H1 (cell line): ENCODE measurements at regions not wholly inside any gene's neighbourhood (a gene's known extent, or its start where the extent isn't known, plus 50 kb on each side); places are given as distances from the start of the nearest gene placed in this dataset.

Experiments
- CTCF ChIA-PET: fragments of 300-600 bp; sonication (Branson Sonifier 250); formaldehyde crosslinking; loops from one replicate; lab custom pipeline; 2021; ENCODE audit not compliant: partially characterized antibody; lab: Charles Lee
- POLR2A ChIA-PET: fragments of 300-600 bp; sonication (Branson Sonifier 250); formaldehyde crosslinking; loops from one replicate; lab custom pipeline; 2021; ENCODE audit warnings: inconsistent platforms; ENCODE audit not compliant: partially characterized antibody; lab: Charles Lee
- DNase-seq, 2 experiments: peaks; one replicate each; pipeline versions ENCODE4 v3.0.0 to v3.0.0-alpha.2; 2010 to 2022; ENCODE audit warnings: low spot score in 2 of 2, low read depth in 1 of 2, mixed read lengths in 1 of 2
- FAIRE-seq: peaks from 2 replicates; lab custom pipeline; 2011; peaks lifted over from hg19 to GRCh38; lab: Jason Lieb, UNC
- H2AFZ ChIP-seq: 2 replicates; pipeline ENCODE4 v1.8.1; 2012; ENCODE audit warnings: low read length, inconsistent platforms
- H2AK5ac ChIP-seq: 2 replicates; pipeline ENCODE4 v1.6.1; 2013; ENCODE audit warnings: low read depth, low read length
- H2BK120ac ChIP-seq: replicated peaks from 2 replicates; pipeline ENCODE3; 2013; ENCODE audit warnings: low read depth, low read length, inconsistent platforms
- H2BK12ac ChIP-seq: 2 replicates; pipeline ENCODE4 v1.6.1; 2013; ENCODE audit warnings: low read depth, low read length
- H2BK15ac ChIP-seq: 2 replicates; pipeline ENCODE4 v1.6.1; 2013; ENCODE audit warnings: low read length
- H2BK20ac ChIP-seq: 2 replicates; pipeline ENCODE4 v1.6.1; 2013; ENCODE audit warnings: low read length
- H2BK5ac ChIP-seq: 2 replicates; pipeline ENCODE4 v1.6.1; 2013; ENCODE audit warnings: low read depth, low read length
- H3K14ac ChIP-seq: 2 replicates; pipeline ENCODE4 v1.6.1; 2013; ENCODE audit warnings: inconsistent platforms; ENCODE audit not compliant: insufficient read length
- H3K18ac ChIP-seq: 2 replicates; pipeline ENCODE4 v1.6.1; 2013; ENCODE audit warnings: low read length; ENCODE audit errors: extremely low read depth
- H3K23ac ChIP-seq: 2 replicates; pipeline ENCODE4 v1.6.1; 2013; ENCODE audit warnings: inconsistent platforms; ENCODE audit not compliant: insufficient read length
- H3K23me2 ChIP-seq: 2 replicates; pipeline ENCODE4 v1.6.1; 2013; ENCODE audit warnings: low read depth, low read length
- H3K27ac ChIP-seq: 2 replicates; pipeline ENCODE4 v1.6.1; 2011; ENCODE audit warnings: low read depth, low read length, inconsistent platforms
- H3K27me3 ChIP-seq, 4 experiments: replicated peaks in 1 of 4; 1 replicate in 1 of 4; 2 replicates in 3 of 4; pipeline versions ENCODE4 v1.6.1 to v1.8.1; 2011 to 2013; ENCODE audit warnings: low read length in 3 of 4, mild to moderate bottlenecking in 3 of 4, inconsistent platforms in 2 of 4, mixed read lengths in 2 of 4, moderate library complexity in 1 of 4; ENCODE audit not compliant: control insufficient read depth in 3 of 4, insufficient read depth in 3 of 4; ENCODE audit errors: extremely low read depth in 1 of 4
- H3K36me3 ChIP-seq, 4 experiments: 2 replicates each; pipeline versions ENCODE4 v1.6.1 to v1.8.1; 2011 to 2013; ENCODE audit warnings: mild to moderate bottlenecking in 4 of 4, low read length in 3 of 4, moderate library complexity in 2 of 4, control low read depth in 1 of 4, inconsistent platforms in 1 of 4; ENCODE audit not compliant: insufficient read depth in 4 of 4, control insufficient read depth in 2 of 4
- H3K4ac ChIP-seq: replicated peaks from 2 replicates; pipeline ENCODE3; 2013; ENCODE audit warnings: low read length, low read depth, mixed read lengths, inconsistent platforms; ENCODE audit not compliant: insufficient read length
- H3K4me1 ChIP-seq, 4 experiments: replicated peaks in 1 of 4; 1 replicate in 1 of 4; 2 replicates in 3 of 4; pipeline versions ENCODE4 v1.6.1 to v1.8.1; 2011 to 2013; ENCODE audit warnings: low read length in 3 of 4, inconsistent platforms in 2 of 4, mixed read lengths in 1 of 4; ENCODE audit not compliant: insufficient read depth in 4 of 4, control insufficient read depth in 3 of 4
- H3K4me2 ChIP-seq, 2 experiments: 2 replicates each; pipeline versions ENCODE4 v1.6.1 to v1.8.1; 2011 to 2013; ENCODE audit warnings: low read depth in 2 of 2, low read length in 2 of 2, control low read depth in 1 of 2, inconsistent platforms in 1 of 2, mild to moderate bottlenecking in 1 of 2; ENCODE audit not compliant: insufficient read depth in 1 of 2
- H3K4me3 ChIP-seq, 4 experiments: fragments of 200-600, 300-600 bp in 1 of 4; sonication (generic), shearing (Covaris generic), sonication (Bioruptor Twin) in 1 of 4; 2 replicates each; pipeline versions ENCODE4 v1.5.1 to v1.8.1; 2011 to 2016; ENCODE audit warnings: low read length in 4 of 4, low read depth in 3 of 4, control low read depth in 2 of 4, inconsistent platforms in 2 of 4, mild to moderate bottlenecking in 2 of 4, mixed read lengths in 1 of 4, moderate library complexity in 1 of 4; ENCODE audit not compliant: insufficient read depth in 2 of 4; ENCODE audit errors: extremely low read depth in 1 of 4
- H3K56ac ChIP-seq: replicated peaks from 2 replicates; pipeline ENCODE3; 2013; ENCODE audit warnings: low read depth, mild to moderate bottlenecking, mixed read lengths, low read length, inconsistent platforms; ENCODE audit not compliant: insufficient read length
- H3K79me1 ChIP-seq: 2 replicates; pipeline ENCODE4 v1.6.1; 2013; ENCODE audit warnings: low read depth, low read length, control low read depth
- H3K79me2 ChIP-seq, 2 experiments: 2 replicates each; pipeline versions ENCODE4 v1.6.1 to v1.8.1; 2012 to 2013; ENCODE audit warnings: low read length in 2 of 2, mild to moderate bottlenecking in 2 of 2, inconsistent platforms in 1 of 2; ENCODE audit not compliant: insufficient read depth in 2 of 2, control insufficient read depth in 1 of 2
- H3K9ac ChIP-seq, 4 experiments: replicated peaks in 1 of 4; 1 replicate in 1 of 4; 2 replicates in 3 of 4; pipeline versions ENCODE4 v1.6.1 to v1.8.1; 2011 to 2013; ENCODE audit warnings: low read depth in 3 of 4, low read length in 3 of 4, control low read depth in 2 of 4, mild to moderate bottlenecking in 2 of 4, moderate library complexity in 2 of 4, inconsistent platforms in 1 of 4; ENCODE audit errors: extremely low read depth in 1 of 4
- H3K9me3 ChIP-seq, 2 experiments: 2 replicates each; pipeline versions ENCODE4 v1.6.1 to v1.8.1; 2012 to 2013; ENCODE audit warnings: mild to moderate bottlenecking in 2 of 2, moderate library complexity in 2 of 2, control low read depth in 1 of 2, inconsistent platforms in 1 of 2, low read depth in 1 of 2, low read length in 1 of 2, mixed read lengths in 1 of 2; ENCODE audit not compliant: insufficient read depth in 2 of 2
- H4K20me1 ChIP-seq, 2 experiments: replicated peaks in 1 of 2; 2 replicates each; pipeline versions ENCODE3 to v1.8.1; 2011 to 2013; ENCODE audit warnings: inconsistent platforms in 2 of 2, low read length in 2 of 2, mild to moderate bottlenecking in 1 of 2; ENCODE audit not compliant: insufficient read depth in 2 of 2, control insufficient read depth in 1 of 2
- H4K5ac ChIP-seq: 2 replicates; pipeline ENCODE4 v1.6.1; 2013; ENCODE audit warnings: low read length, low read depth, mixed read lengths, inconsistent platforms; ENCODE audit not compliant: insufficient read length
- H4K8ac ChIP-seq: 2 replicates; pipeline ENCODE4 v1.8.0; 2013; ENCODE audit warnings: mild to moderate bottlenecking, moderate library complexity, low read length, inconsistent platforms; ENCODE audit not compliant: insufficient read depth; ENCODE audit errors: extremely low read depth
- H4K91ac ChIP-seq: replicated peaks from 2 replicates; pipeline ENCODE3; 2013; ENCODE audit warnings: low read length, mixed read lengths, inconsistent platforms; ENCODE audit not compliant: insufficient read length
- ATF2 ChIP-seq: IDR thresholded peaks from 2 replicates; pipeline ENCODE4 v1.6.1; 2012; ENCODE audit warnings: low read length, inconsistent platforms
- BACH1 ChIP-seq: IDR thresholded peaks from 2 replicates; pipeline ENCODE4 v1.6.1; 2012; ENCODE audit warnings: low read length, improper control_type of control experiment
- CTCF ChIP-seq, 3 experiments: IDR thresholded peaks; 1 replicate in 2 of 3; 2 replicates in 1 of 3; pipeline versions ENCODE4 v1.5.1 to v1.6.1; 2011; ENCODE audit warnings: low read length in 3 of 3, mild to moderate bottlenecking in 3 of 3, inconsistent platforms in 2 of 3, low read depth in 1 of 3, moderate library complexity in 1 of 3; ENCODE audit not compliant: insufficient read depth in 1 of 3; ENCODE audit errors: control extremely low read depth in 1 of 3
- EP300 ChIP-seq, 2 experiments: IDR thresholded peaks; 1 replicate in 1 of 2; 2 replicates in 1 of 2; pipeline ENCODE4 v1.6.1; 2011 to 2012; ENCODE audit warnings: low read depth in 2 of 2, low read length in 2 of 2, mild to moderate bottlenecking in 2 of 2, borderline replicate concordance in 1 of 2, inconsistent platforms in 1 of 2, moderate library complexity in 1 of 2
- FOSL1 ChIP-seq: IDR thresholded peaks from 2 replicates; pipeline ENCODE4 v1.6.1; 2011; ENCODE audit warnings: mild to moderate bottlenecking, low read depth, low read length, moderate library complexity; ENCODE audit not compliant: insufficient read depth
- KDM4A ChIP-seq: IDR thresholded peaks from one replicate; pipeline ENCODE4 v1.7.1; 2012; ENCODE audit warnings: low read depth, mild to moderate bottlenecking, moderate library complexity, low read length, inconsistent platforms; ENCODE audit not compliant: severe bottlenecking
- POU5F1 ChIP-seq: IDR thresholded peaks from 2 replicates; pipeline ENCODE4 v1.6.1; 2011; ENCODE audit warnings: low read depth, mild to moderate bottlenecking, low read length, moderate library complexity
- RAD21 ChIP-seq, 2 experiments: IDR thresholded peaks in 1 of 2; conservative IDR thresholded peaks in 1 of 2; 2 replicates each; pipeline ENCODE4 v1.6.1; 2011; ENCODE audit warnings: low read depth in 2 of 2, low read length in 2 of 2, improper control_type of control experiment in 1 of 2, inconsistent platforms in 1 of 2, mild to moderate bottlenecking in 1 of 2, moderate library complexity in 1 of 2
- SUZ12 ChIP-seq: fragments of 200-600 bp; sonication (generic); IDR thresholded peaks from 2 replicates; pipeline ENCODE4 v1.6.1; 2012; ENCODE audit warnings: mild to moderate bottlenecking, inconsistent platforms, low read length, moderate library complexity, mixed read lengths
- whole genome bisulfite sequencing, 2 experiments: shearing (Covaris generic) in 1 of 2; methylation state at CpG; one replicate each; pipeline versions ENCODE4 v1.1.6 to v1.1.7; 2013 to 2015; ENCODE audit warnings: low lambda C conversion rate in 2 of 2, mixed read lengths in 2 of 2, inconsistent platforms in 1 of 2, low coverage in 1 of 2, missing lambda C conversion rate in 1 of 2; ENCODE audit not compliant: insufficient replicate concordance in 2 of 2, insufficient coverage in 1 of 2, insufficient read length in 1 of 2; ENCODE audit errors: extremely low coverage in 1 of 2, missing lambda C conversion rate in 1 of 2; 5-methylcytosine and 5-hydroxymethylcytosine counted together

- Histone ChIP-seq H3K9ac (no peak overlapping the region), H3K4me1 (no peaks in the 10 kb centered on the region), H3K56ac (no peak overlapping the region), H2BK15ac (no peak overlapping the region), H3K23ac (no peak overlapping the region), H4K8ac (no peak overlapping the region), H3K4ac (no peak overlapping the region), H3K27ac (no peak overlapping the region), H3K79me2 (no peaks in the 10 kb centered on the region), H2AFZ (no peak overlapping the region), H3K4me3 (no peak overlapping the region), H4K5ac (no peak overlapping the region), H3K27me3 (no peaks in the 10 kb centered on the region), H3K9me3 (peaks cover 0 to 6% of the 10 kb centered on the region in 2 experiments; a peak in 1 of 4 replicates), H2BK5ac (no peak overlapping the region), H3K36me3 (no peaks in the 10 kb centered on the region), H2AK5ac (no peak overlapping the region), H2BK12ac (no peak overlapping the region), H4K20me1 (peaks cover 0 to 2% of the 10 kb centered on the region in 2 experiments), H2BK120ac (no peak overlapping the region), H4K91ac (no peak overlapping the region), H3K79me1 (no peaks in the 10 kb centered on the region), H3K18ac (no peak overlapping the region), H3K4me2 (no peak overlapping the region), H2BK20ac (peak overlapping the region; percentile 21; the same call in 1 of the 2 replicates), H3K23me2 (peaks cover 7% of the 10 kb centered on the region; the same call in 1 of the 2 replicates), H3K14ac (no peak overlapping the region)
- no peak for DNase-seq
- POLR2A ChIA-PET, result no interaction called here
- WGBS, 2 experiments, result 90% methylated on average over 12 of the region's 12 CpGs; no CpG with 5 or more reads in 1 of the 2 experiments
- FAIRE-seq, result no peak
- CTCF ChIA-PET, result no interaction called here
- TF ChIP-seq POU5F1 (no peak), CTCF (IDR thresholded peaks at IDR 0.05; ENCODE audit: control extremely low read depth in 1 of 3, insufficient read depth in 1 of 3, low read depth in 1 of 3, low read length in 3 of 3) (no peak), ATF2 (no peak), SUZ12 (no peak), EP300 (IDR thresholded peaks at IDR 0.05; ENCODE audit: borderline replicate concordance in 1 of 2, low read depth in 2 of 2, low read length in 2 of 2) (no peak), FOSL1 (no peak), BACH1 (no peak), RAD21 (IDR thresholded peaks at IDR 0.05 in 1 of 2, conservative IDR thresholded peaks at IDR 0.05 in 1 of 2; ENCODE audit: low read depth in 2 of 2, low read length in 2 of 2) (no peak), KDM4A (no peak)
Observed at GRCh38 chr18:78523850-78524249, 455.8 kb upstream of the SALL3 start.
